ENCODE measurements at regions not wholly inside any gene's neighbourhood (a gene's known extent, or its start where the extent isn't known, plus 50 kb on each side); places are given as distances from the start of the nearest gene placed in this dataset.

- no peak for TF ChIP-seq POLR2A (IDR thresholded peaks at IDR 0.05; ENCODE audit: low read length)
- no peak for TF ChIP-seq GATA1 (IDR thresholded peaks at IDR 0.05; ENCODE audit: low read depth, low read length)
Measured at GRCh38 chr18:77785415-77785975, 535.8 kb downstream of the GALR1 start.

Data from erythroblast (primary cell).